ENCODE measurements at regions not wholly inside any gene's neighbourhood (a gene's known extent, or its start where the extent isn't known, plus 50 kb on each side); places are given as distances from the start of the nearest gene placed in this dataset.

DNA sequence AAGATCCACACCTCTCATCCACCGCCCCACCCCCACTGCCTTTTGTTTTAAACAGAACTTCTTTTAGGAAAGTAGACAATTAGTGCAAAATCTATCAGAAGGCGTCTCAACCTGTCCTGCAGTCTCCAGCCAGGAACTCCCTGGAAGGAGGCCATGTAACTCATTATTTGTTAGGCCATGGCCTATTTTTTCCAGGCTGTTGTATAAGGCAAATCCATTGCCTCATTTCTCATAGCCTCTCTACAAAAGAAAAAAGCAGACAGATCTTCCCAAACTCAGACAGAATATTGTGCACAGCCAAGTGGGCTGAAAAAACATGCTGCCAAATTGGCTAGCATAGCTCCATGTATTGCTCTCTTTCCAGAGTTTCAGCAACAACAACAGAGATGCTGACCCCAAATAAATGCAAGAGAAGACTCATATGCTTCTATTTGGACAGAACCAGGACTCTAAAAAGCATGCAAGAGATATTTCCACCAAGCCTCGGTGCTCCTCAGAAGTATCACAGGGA lies 770.7 kb upstream of the CXADR start:
- H3K27me3 Mint-ChIP-seq (ENCODE audit: low read depth) = no peaks in the 10 kb centered on the region
- H3K4me1 Mint-ChIP-seq (ENCODE audit: low read depth) = no peaks in the 10 kb centered on the region
- DNase-seq (ENCODE audit: low spot score) = no peak
- no peak overlapping the region for H3K4me3 Mint-ChIP-seq
- H3K36me3 Mint-ChIP-seq (ENCODE audit: low read depth) = no peaks in the 10 kb centered on the region
- H3K27ac Mint-ChIP-seq = no peak overlapping the region
- H3K9me3 Mint-ChIP-seq = peaks cover 60% of the 10 kb centered on the region

GRCh38 chr21:16742741-16743140 lies 770.1 kb upstream of the CXADR start:
- DNase-seq (ENCODE audit: low spot score) = no peak
- no peak overlapping the region for H3K27ac Mint-ChIP-seq
- H3K36me3 Mint-ChIP-seq (ENCODE audit: low read depth) = no peaks in the 10 kb centered on the region
- no peak overlapping the region for H3K4me3 Mint-ChIP-seq
- H3K27me3 Mint-ChIP-seq (ENCODE audit: low read depth) = no peaks in the 10 kb centered on the region
- H3K4me1 Mint-ChIP-seq (ENCODE audit: low read depth) = no peaks in the 10 kb centered on the region
- H3K9me3 Mint-ChIP-seq = peaks cover 58% of the 10 kb centered on the region

DNA sequence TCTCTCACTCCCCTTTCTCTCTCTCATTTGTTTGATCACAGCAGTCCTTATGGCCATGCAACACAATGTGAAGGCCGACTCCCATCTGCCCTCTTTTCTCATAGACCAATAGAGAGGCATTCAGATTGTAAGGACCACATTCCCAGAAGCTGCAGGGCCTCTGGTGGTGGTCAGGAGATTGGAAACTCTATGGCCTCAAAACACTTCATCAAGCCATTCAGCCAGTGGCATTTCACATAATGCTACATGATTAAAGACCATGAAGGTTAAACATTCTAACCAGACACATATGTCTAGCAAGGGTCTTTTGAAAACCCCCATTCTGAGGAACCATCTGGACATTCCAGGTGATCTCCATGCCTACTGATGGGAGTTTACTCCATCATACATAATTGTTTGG lies 769.5 kb upstream of the CXADR start:
- Mint-ChIP-seq H3K27ac (no peak overlapping the region), H3K4me1 (ENCODE audit: low read depth) (no peaks in the 10 kb centered on the region), H3K27me3 (ENCODE audit: low read depth) (no peaks in the 10 kb centered on the region), H3K4me3 (no peak overlapping the region), H3K9me3 (peaks cover 58% of the 10 kb centered on the region), H3K36me3 (ENCODE audit: low read depth) (no peaks in the 10 kb centered on the region)
- no peak for DNase-seq (ENCODE audit: low spot score)

GRCh38 chr21:16750926-16751325 lies 761.9 kb upstream of the CXADR start:
- no peak overlapping the region for H3K27ac Mint-ChIP-seq
- no peak for DNase-seq (ENCODE audit: low spot score)
- H3K9me3 Mint-ChIP-seq = peaks cover 46% of the 10 kb centered on the region
- no peaks in the 10 kb centered on the region for H3K36me3 Mint-ChIP-seq (ENCODE audit: low read depth)
- H3K27me3 Mint-ChIP-seq (ENCODE audit: low read depth) = no peaks in the 10 kb centered on the region
- no peaks in the 10 kb centered on the region for H3K4me1 Mint-ChIP-seq (ENCODE audit: low read depth)
- H3K4me3 Mint-ChIP-seq = no peak overlapping the region

GRCh38 chr21:16751695-16752474 lies 761.0 kb upstream of the CXADR start:
- H3K36me3 Mint-ChIP-seq (ENCODE audit: low read depth) = no peaks in the 10 kb centered on the region
- no peak for DNase-seq (ENCODE audit: low spot score)
- no peaks in the 10 kb centered on the region for H3K4me1 Mint-ChIP-seq (ENCODE audit: low read depth)
- peaks cover 46% of the 10 kb centered on the region for H3K9me3 Mint-ChIP-seq
- H3K4me3 Mint-ChIP-seq = no peak overlapping the region
- no peaks in the 10 kb centered on the region for H3K27me3 Mint-ChIP-seq (ENCODE audit: low read depth)
- no peak overlapping the region for H3K27ac Mint-ChIP-seq

DNA sequence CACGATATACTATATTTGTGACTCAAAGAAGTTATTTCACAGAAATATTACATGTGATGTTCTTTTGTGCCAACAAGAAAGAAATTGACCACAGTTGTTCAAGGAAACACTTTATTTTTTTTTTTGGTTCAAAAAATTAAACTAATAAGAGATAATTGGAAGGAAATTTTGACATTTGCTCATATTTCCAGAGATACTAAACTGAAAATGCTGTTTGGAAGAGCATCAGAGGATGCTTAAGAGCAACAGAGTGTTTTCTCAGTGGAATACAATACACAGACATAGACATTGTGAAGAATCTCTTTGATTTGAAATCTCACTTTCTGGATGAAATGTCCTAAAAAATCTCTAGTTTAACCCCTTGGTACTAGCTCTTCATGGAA lies 760.4 kb upstream of the CXADR start:
- no peaks in the 10 kb centered on the region for H3K27me3 Mint-ChIP-seq (ENCODE audit: low read depth)
- H3K4me1 Mint-ChIP-seq (ENCODE audit: low read depth) = no peaks in the 10 kb centered on the region
- no peak for DNase-seq (ENCODE audit: low spot score)
- no peaks in the 10 kb centered on the region for H3K36me3 Mint-ChIP-seq (ENCODE audit: low read depth)
- peaks cover 46% of the 10 kb centered on the region for H3K9me3 Mint-ChIP-seq
- no peak overlapping the region for H3K4me3 Mint-ChIP-seq
- no peak overlapping the region for H3K27ac Mint-ChIP-seq

GRCh38 chr21:16755061-16755460 lies 757.8 kb upstream of the CXADR start:
- no peak overlapping the region for H3K27ac Mint-ChIP-seq

GRCh38 chr21:16767201-16767600 lies 745.6 kb upstream of the CXADR start:
- Mint-ChIP-seq H3K27ac (no peak overlapping the region), H3K4me3 (no peak overlapping the region), H3K9me3 (peaks cover 47% of the 10 kb centered on the region), H3K36me3 (ENCODE audit: low read depth) (no peaks in the 10 kb centered on the region), H3K27me3 (ENCODE audit: low read depth) (no peaks in the 10 kb centered on the region), H3K4me1 (ENCODE audit: low read depth) (no peaks in the 10 kb centered on the region)
- DNase-seq (ENCODE audit: low spot score) = no peak

More at GRCh38 chr21:16755061-16755460, 757.8 kb upstream of the CXADR start:
- Mint-ChIP-seq H3K36me3 (ENCODE audit: low read depth) (no peaks in the 10 kb centered on the region), H3K4me3 (no peak overlapping the region), H3K4me1 (ENCODE audit: low read depth) (no peaks in the 10 kb centered on the region), H3K27me3 (ENCODE audit: low read depth) (no peaks in the 10 kb centered on the region), H3K9me3 (peaks cover 38% of the 10 kb centered on the region)
- no peak for DNase-seq (ENCODE audit: low spot score)

DNA sequence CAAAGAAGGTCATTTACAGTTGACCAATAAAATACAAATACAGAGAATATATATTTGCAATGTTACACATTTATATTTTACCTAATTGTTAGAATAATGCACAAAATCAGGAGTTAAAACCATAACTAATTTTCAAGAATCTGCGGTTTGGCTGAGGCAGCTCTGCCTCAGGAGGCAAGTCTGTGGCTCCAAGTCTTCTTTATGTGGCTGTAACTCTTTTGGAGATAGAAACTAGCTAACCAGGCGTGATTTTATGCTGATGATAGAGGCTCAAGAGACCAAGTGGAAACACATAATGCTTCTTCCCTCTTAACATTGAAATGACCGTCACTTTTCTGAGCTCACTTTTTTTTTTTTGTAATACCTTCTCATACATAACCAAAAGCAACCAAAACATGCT lies 744.7 kb upstream of the CXADR start:
- DNase-seq (ENCODE audit: low spot score) = no peak
- H3K9me3 Mint-ChIP-seq = peaks cover 53% of the 10 kb centered on the region
- H3K36me3 Mint-ChIP-seq (ENCODE audit: low read depth) = no peaks in the 10 kb centered on the region
- no peaks in the 10 kb centered on the region for H3K27me3 Mint-ChIP-seq (ENCODE audit: low read depth)
- H3K4me1 Mint-ChIP-seq (ENCODE audit: low read depth) = no peaks in the 10 kb centered on the region
- H3K27ac Mint-ChIP-seq = no peak overlapping the region
- H3K4me3 Mint-ChIP-seq = no peak overlapping the region

DNA sequence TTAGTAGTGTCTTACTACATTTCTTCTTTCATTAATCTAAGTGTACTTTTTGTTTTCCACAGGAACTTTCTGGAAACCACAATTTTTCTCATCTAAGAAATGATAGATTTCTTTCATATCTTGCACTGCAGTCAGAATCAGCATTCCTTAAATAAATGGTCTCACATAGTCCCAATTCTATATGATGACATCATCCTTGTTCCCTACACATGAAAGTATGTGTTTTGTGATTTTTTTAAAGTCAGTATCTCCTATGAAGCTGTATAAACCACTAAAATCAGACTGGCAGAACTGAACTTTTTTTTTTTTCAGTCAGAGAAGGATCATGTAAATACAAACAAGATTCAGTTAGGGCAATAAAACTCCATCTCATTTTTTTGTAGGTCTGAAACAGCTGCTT lies 742.6 kb upstream of the CXADR start:
- no peak overlapping the region for H3K4me3 Mint-ChIP-seq
- no peaks in the 10 kb centered on the region for H3K36me3 Mint-ChIP-seq (ENCODE audit: low read depth)
- H3K27ac Mint-ChIP-seq = no peak overlapping the region
- no peak for DNase-seq (ENCODE audit: low spot score)
- no peaks in the 10 kb centered on the region for H3K4me1 Mint-ChIP-seq (ENCODE audit: low read depth)
- H3K27me3 Mint-ChIP-seq (ENCODE audit: low read depth) = no peaks in the 10 kb centered on the region
- H3K9me3 Mint-ChIP-seq = peaks cover 48% of the 10 kb centered on the region

DNA sequence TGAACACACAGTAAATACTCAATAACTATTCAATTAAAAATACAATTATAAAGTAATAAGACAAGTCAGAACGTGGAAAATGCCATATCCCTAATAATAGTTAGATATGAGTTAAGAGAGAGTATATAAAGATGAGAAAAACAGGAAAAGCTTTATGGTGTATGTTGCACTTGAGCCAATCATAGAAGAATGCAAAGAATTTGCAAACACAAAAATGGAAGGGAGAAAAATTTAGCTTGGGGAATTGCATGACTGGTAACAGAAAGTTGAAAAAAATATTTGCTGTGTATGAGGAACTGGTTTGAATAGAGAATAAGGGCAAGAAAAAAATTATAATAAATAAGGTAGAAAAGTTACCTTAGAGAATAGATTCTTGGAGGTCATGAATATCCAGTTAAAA lies 739.6 kb upstream of the CXADR start:
- H3K27ac Mint-ChIP-seq = no peak overlapping the region
- no peak overlapping the region for H3K4me3 Mint-ChIP-seq
- no peaks in the 10 kb centered on the region for H3K27me3 Mint-ChIP-seq (ENCODE audit: low read depth)
- no peak for DNase-seq (ENCODE audit: low spot score)
- peaks cover under 1% of the 10 kb centered on the region for H3K36me3 Mint-ChIP-seq (ENCODE audit: low read depth)
- H3K4me1 Mint-ChIP-seq (ENCODE audit: low read depth) = no peaks in the 10 kb centered on the region
- peaks cover 40% of the 10 kb centered on the region for H3K9me3 Mint-ChIP-seq

DNA sequence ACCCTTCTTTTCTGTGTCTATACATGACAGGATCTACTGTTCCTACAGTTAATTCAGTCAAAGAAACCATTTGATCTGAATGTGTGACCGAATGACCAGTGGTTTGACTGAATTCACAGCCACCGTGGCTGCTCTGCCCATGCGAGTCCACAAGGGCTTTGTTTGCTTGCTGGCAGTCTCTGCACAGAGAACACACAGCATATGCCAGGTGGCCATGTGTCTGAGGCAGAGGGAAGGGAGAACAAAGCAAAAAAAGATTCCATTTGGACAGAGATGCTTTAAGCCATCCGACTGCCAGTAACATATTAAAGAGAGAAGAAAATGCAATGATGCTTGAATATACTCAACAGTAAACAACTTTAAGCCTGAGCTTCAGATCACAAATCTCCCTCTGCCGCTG lies 737.8 kb upstream of the CXADR start:
- peaks cover 3% of the 10 kb centered on the region for H3K36me3 Mint-ChIP-seq (ENCODE audit: low read depth)
- no peaks in the 10 kb centered on the region for H3K4me1 Mint-ChIP-seq (ENCODE audit: low read depth)
- H3K4me3 Mint-ChIP-seq = no peak overlapping the region
- peaks cover 49% of the 10 kb centered on the region for H3K9me3 Mint-ChIP-seq
- DNase-seq (ENCODE audit: low spot score) = no peak
- no peak overlapping the region for H3K27ac Mint-ChIP-seq
- no peaks in the 10 kb centered on the region for H3K27me3 Mint-ChIP-seq (ENCODE audit: low read depth)

- H3K36me3 Mint-ChIP-seq (ENCODE audit: low read depth) = peaks cover 3% of the 10 kb centered on the region
- DNase-seq (ENCODE audit: low spot score) = no peak
- H3K27me3 Mint-ChIP-seq (ENCODE audit: low read depth) = no peaks in the 10 kb centered on the region
- no peak overlapping the region for H3K4me3 Mint-ChIP-seq
- H3K4me1 Mint-ChIP-seq (ENCODE audit: low read depth) = no peaks in the 10 kb centered on the region
- peaks cover 55% of the 10 kb centered on the region for H3K9me3 Mint-ChIP-seq
- no peak overlapping the region for H3K27ac Mint-ChIP-seq
These were observed 735.7 kb upstream of the CXADR start for GRCh38 chr21:16777041-16777720.

DNA sequence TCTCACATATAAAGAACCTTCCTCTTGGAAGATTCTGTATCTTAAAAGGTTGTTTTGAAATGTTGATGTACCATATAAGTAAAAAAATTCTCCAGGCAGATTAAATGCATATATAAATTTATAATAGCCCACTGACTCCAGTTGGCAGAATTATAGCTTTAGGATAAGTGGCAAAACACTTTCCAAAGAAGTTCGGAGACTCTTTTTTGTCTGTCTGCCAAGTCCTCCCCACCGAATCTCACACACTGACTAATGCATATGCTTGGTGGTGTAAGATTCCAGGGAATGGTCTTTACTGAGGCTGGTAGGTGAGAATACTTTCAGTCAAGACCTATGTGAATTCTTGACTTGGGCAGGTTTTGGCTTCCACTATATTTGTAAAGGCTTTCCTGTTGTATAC lies 724.3 kb upstream of the CXADR start:
- no peaks in the 10 kb centered on the region for H3K4me1 Mint-ChIP-seq (ENCODE audit: low read depth)
- H3K27ac Mint-ChIP-seq = no peak overlapping the region
- no peaks in the 10 kb centered on the region for H3K27me3 Mint-ChIP-seq (ENCODE audit: low read depth)
- H3K9me3 Mint-ChIP-seq = peaks cover 44% of the 10 kb centered on the region
- DNase-seq (ENCODE audit: low spot score) = no peak
- no peak overlapping the region for H3K4me3 Mint-ChIP-seq
- H3K36me3 Mint-ChIP-seq (ENCODE audit: low read depth) = no peaks in the 10 kb centered on the region
